H1 (cell line): ENCODE measurements at regions not wholly inside any gene's neighbourhood (a gene's known extent, or its start where the extent isn't known, plus 50 kb on each side); places are given as distances from the start of the nearest gene placed in this dataset.

Experiments used
- CTCF ChIA-PET: fragments of 300-600 bp; sonication (Branson Sonifier 250); formaldehyde crosslinking; loops from one replicate; lab custom pipeline; 2021; ENCODE audit not compliant: partially characterized antibody; lab: Charles Lee
- POLR2A ChIA-PET: fragments of 300-600 bp; sonication (Branson Sonifier 250); formaldehyde crosslinking; loops from one replicate; lab custom pipeline; 2021; ENCODE audit warnings: inconsistent platforms; ENCODE audit not compliant: partially characterized antibody; lab: Charles Lee
- DNase-seq, 2 experiments: peaks; one replicate each; pipeline versions ENCODE4 v3.0.0 to v3.0.0-alpha.2; 2010 to 2022; ENCODE audit warnings: low spot score in 2 of 2, low read depth in 1 of 2, mixed read lengths in 1 of 2
- FAIRE-seq: peaks from 2 replicates; lab custom pipeline; 2011; peaks lifted over from hg19 to GRCh38; lab: Jason Lieb, UNC
- H2AFZ ChIP-seq: 2 replicates; pipeline ENCODE4 v1.8.1; 2012; ENCODE audit warnings: low read length, inconsistent platforms
- H2AK5ac ChIP-seq: 2 replicates; pipeline ENCODE4 v1.6.1; 2013; ENCODE audit warnings: low read depth, low read length
- H2BK120ac ChIP-seq: replicated peaks from 2 replicates; pipeline ENCODE3; 2013; ENCODE audit warnings: low read depth, low read length, inconsistent platforms
- H2BK12ac ChIP-seq: 2 replicates; pipeline ENCODE4 v1.6.1; 2013; ENCODE audit warnings: low read depth, low read length
- H2BK15ac ChIP-seq: 2 replicates; pipeline ENCODE4 v1.6.1; 2013; ENCODE audit warnings: low read length
- H2BK20ac ChIP-seq: 2 replicates; pipeline ENCODE4 v1.6.1; 2013; ENCODE audit warnings: low read length
- H2BK5ac ChIP-seq: 2 replicates; pipeline ENCODE4 v1.6.1; 2013; ENCODE audit warnings: low read depth, low read length
- H3K14ac ChIP-seq: 2 replicates; pipeline ENCODE4 v1.6.1; 2013; ENCODE audit warnings: inconsistent platforms; ENCODE audit not compliant: insufficient read length
- H3K18ac ChIP-seq: 2 replicates; pipeline ENCODE4 v1.6.1; 2013; ENCODE audit warnings: low read length; ENCODE audit errors: extremely low read depth
- H3K23ac ChIP-seq: 2 replicates; pipeline ENCODE4 v1.6.1; 2013; ENCODE audit warnings: inconsistent platforms; ENCODE audit not compliant: insufficient read length
- H3K23me2 ChIP-seq: 2 replicates; pipeline ENCODE4 v1.6.1; 2013; ENCODE audit warnings: low read depth, low read length
- H3K27ac ChIP-seq: 2 replicates; pipeline ENCODE4 v1.6.1; 2011; ENCODE audit warnings: low read depth, low read length, inconsistent platforms
- H3K27me3 ChIP-seq, 4 experiments: replicated peaks in 1 of 4; 1 replicate in 1 of 4; 2 replicates in 3 of 4; pipeline versions ENCODE4 v1.6.1 to v1.8.1; 2011 to 2013; ENCODE audit warnings: low read length in 3 of 4, mild to moderate bottlenecking in 3 of 4, inconsistent platforms in 2 of 4, mixed read lengths in 2 of 4, moderate library complexity in 1 of 4; ENCODE audit not compliant: control insufficient read depth in 3 of 4, insufficient read depth in 3 of 4; ENCODE audit errors: extremely low read depth in 1 of 4
- H3K36me3 ChIP-seq, 4 experiments: 2 replicates each; pipeline versions ENCODE4 v1.6.1 to v1.8.1; 2011 to 2013; ENCODE audit warnings: mild to moderate bottlenecking in 4 of 4, low read length in 3 of 4, moderate library complexity in 2 of 4, control low read depth in 1 of 4, inconsistent platforms in 1 of 4; ENCODE audit not compliant: insufficient read depth in 4 of 4, control insufficient read depth in 2 of 4
- H3K4ac ChIP-seq: replicated peaks from 2 replicates; pipeline ENCODE3; 2013; ENCODE audit warnings: low read length, low read depth, mixed read lengths, inconsistent platforms; ENCODE audit not compliant: insufficient read length
- H3K4me1 ChIP-seq, 4 experiments: replicated peaks in 1 of 4; 1 replicate in 1 of 4; 2 replicates in 3 of 4; pipeline versions ENCODE4 v1.6.1 to v1.8.1; 2011 to 2013; ENCODE audit warnings: low read length in 3 of 4, inconsistent platforms in 2 of 4, mixed read lengths in 1 of 4; ENCODE audit not compliant: insufficient read depth in 4 of 4, control insufficient read depth in 3 of 4
- H3K4me2 ChIP-seq, 2 experiments: 2 replicates each; pipeline versions ENCODE4 v1.6.1 to v1.8.1; 2011 to 2013; ENCODE audit warnings: low read depth in 2 of 2, low read length in 2 of 2, control low read depth in 1 of 2, inconsistent platforms in 1 of 2, mild to moderate bottlenecking in 1 of 2; ENCODE audit not compliant: insufficient read depth in 1 of 2
- H3K4me3 ChIP-seq, 4 experiments: fragments of 200-600, 300-600 bp in 1 of 4; sonication (generic), shearing (Covaris generic), sonication (Bioruptor Twin) in 1 of 4; 2 replicates each; pipeline versions ENCODE4 v1.5.1 to v1.8.1; 2011 to 2016; ENCODE audit warnings: low read length in 4 of 4, low read depth in 3 of 4, control low read depth in 2 of 4, inconsistent platforms in 2 of 4, mild to moderate bottlenecking in 2 of 4, mixed read lengths in 1 of 4, moderate library complexity in 1 of 4; ENCODE audit not compliant: insufficient read depth in 2 of 4; ENCODE audit errors: extremely low read depth in 1 of 4
- H3K56ac ChIP-seq: replicated peaks from 2 replicates; pipeline ENCODE3; 2013; ENCODE audit warnings: low read depth, mild to moderate bottlenecking, mixed read lengths, low read length, inconsistent platforms; ENCODE audit not compliant: insufficient read length
- H3K79me1 ChIP-seq: 2 replicates; pipeline ENCODE4 v1.6.1; 2013; ENCODE audit warnings: low read depth, low read length, control low read depth
- H3K79me2 ChIP-seq, 2 experiments: 2 replicates each; pipeline versions ENCODE4 v1.6.1 to v1.8.1; 2012 to 2013; ENCODE audit warnings: low read length in 2 of 2, mild to moderate bottlenecking in 2 of 2, inconsistent platforms in 1 of 2; ENCODE audit not compliant: insufficient read depth in 2 of 2, control insufficient read depth in 1 of 2
- H3K9ac ChIP-seq, 4 experiments: replicated peaks in 1 of 4; 1 replicate in 1 of 4; 2 replicates in 3 of 4; pipeline versions ENCODE4 v1.6.1 to v1.8.1; 2011 to 2013; ENCODE audit warnings: low read depth in 3 of 4, low read length in 3 of 4, control low read depth in 2 of 4, mild to moderate bottlenecking in 2 of 4, moderate library complexity in 2 of 4, inconsistent platforms in 1 of 4; ENCODE audit errors: extremely low read depth in 1 of 4
- H3K9me3 ChIP-seq, 2 experiments: 2 replicates each; pipeline versions ENCODE4 v1.6.1 to v1.8.1; 2012 to 2013; ENCODE audit warnings: mild to moderate bottlenecking in 2 of 2, moderate library complexity in 2 of 2, control low read depth in 1 of 2, inconsistent platforms in 1 of 2, low read depth in 1 of 2, low read length in 1 of 2, mixed read lengths in 1 of 2; ENCODE audit not compliant: insufficient read depth in 2 of 2
- H4K20me1 ChIP-seq, 2 experiments: replicated peaks in 1 of 2; 2 replicates each; pipeline versions ENCODE3 to v1.8.1; 2011 to 2013; ENCODE audit warnings: inconsistent platforms in 2 of 2, low read length in 2 of 2, mild to moderate bottlenecking in 1 of 2; ENCODE audit not compliant: insufficient read depth in 2 of 2, control insufficient read depth in 1 of 2
- H4K5ac ChIP-seq: 2 replicates; pipeline ENCODE4 v1.6.1; 2013; ENCODE audit warnings: low read length, low read depth, mixed read lengths, inconsistent platforms; ENCODE audit not compliant: insufficient read length
- H4K8ac ChIP-seq: 2 replicates; pipeline ENCODE4 v1.8.0; 2013; ENCODE audit warnings: mild to moderate bottlenecking, moderate library complexity, low read length, inconsistent platforms; ENCODE audit not compliant: insufficient read depth; ENCODE audit errors: extremely low read depth
- H4K91ac ChIP-seq: replicated peaks from 2 replicates; pipeline ENCODE3; 2013; ENCODE audit warnings: low read length, mixed read lengths, inconsistent platforms; ENCODE audit not compliant: insufficient read length
- ASH2L ChIP-seq: fragments of 200-600, 300-600 bp; sonication (generic); IDR thresholded peaks from one replicate; pipeline ENCODE4 v1.7.1; 2017; ENCODE audit warnings: low read length
- ATF3 ChIP-seq: IDR thresholded peaks from 2 replicates; pipeline ENCODE4 v1.6.1; 2011; ENCODE audit warnings: low read depth, mild to moderate bottlenecking, low read length; ENCODE audit not compliant: insufficient read depth
- BACH1 ChIP-seq: IDR thresholded peaks from 2 replicates; pipeline ENCODE4 v1.6.1; 2012; ENCODE audit warnings: low read length, improper control_type of control experiment
- NRF1 ChIP-seq: IDR thresholded peaks from 2 replicates; pipeline ENCODE4 v1.6.1; 2011; ENCODE audit warnings: mild to moderate bottlenecking, low read depth, low read length, improper control_type of control experiment
- SP2 ChIP-seq: IDR thresholded peaks from 2 replicates; pipeline ENCODE4 v1.6.1; 2012; ENCODE audit warnings: mild to moderate bottlenecking, low read length, inconsistent platforms
- WGBS, 2 experiments: shearing (Covaris generic) in 1 of 2; methylation state at CpG; one replicate each; pipeline versions ENCODE4 v1.1.6 to v1.1.7; 2013 to 2015; ENCODE audit warnings: low lambda C conversion rate in 2 of 2, mixed read lengths in 2 of 2, inconsistent platforms in 1 of 2, low coverage in 1 of 2, missing lambda C conversion rate in 1 of 2; ENCODE audit not compliant: insufficient replicate concordance in 2 of 2, insufficient coverage in 1 of 2, insufficient read length in 1 of 2; ENCODE audit errors: extremely low coverage in 1 of 2, missing lambda C conversion rate in 1 of 2; 5-methylcytosine and 5-hydroxymethylcytosine counted together

- WGBS, 2 experiments = 81% methylated on average over 1 of the region's 1 CpG; no CpG with 5 or more reads in 1 of the 2 experiments
- H2AFZ ChIP-seq = no peak overlapping the region
- no peak overlapping the region for H3K4me2 ChIP-seq
- TF ChIP-seq NRF1 (no peak), ATF3 (no peak), SP2 (no peak), BACH1 (no peak), ASH2L (no peak)
Observed at GRCh38 chr5:60410427-60410826, 289.5 kb downstream of the DEPDC1B start.

More at GRCh38 chr5:60410427-60410826, 289.5 kb downstream of the DEPDC1B start:
- no peak overlapping the region for H4K5ac ChIP-seq
- no peak overlapping the region for H3K9ac ChIP-seq
- H4K8ac ChIP-seq = no peak overlapping the region
- peaks cover 0 to 3% of the 10 kb centered on the region in 2 experiments; a peak in 1 of 4 replicates for H3K9me3 ChIP-seq
- H4K91ac ChIP-seq = no peak overlapping the region
- FAIRE-seq (no peak), DNase-seq (no peak)
- H2BK120ac ChIP-seq = no peak overlapping the region
- H3K18ac ChIP-seq = no peak overlapping the region
- no peak overlapping the region for H3K56ac ChIP-seq
- no peak overlapping the region for H2BK20ac ChIP-seq
- no peak overlapping the region for H3K4ac ChIP-seq
- no peaks in the 10 kb centered on the region for H3K79me2 ChIP-seq
- no peak overlapping the region for H2BK15ac ChIP-seq
- no peaks in the 10 kb centered on the region for H3K36me3 ChIP-seq
- no peak overlapping the region for H3K27ac ChIP-seq
- H3K23ac ChIP-seq = no peak overlapping the region
- H2AK5ac ChIP-seq = no peak overlapping the region
- no peak overlapping the region for H2BK12ac ChIP-seq
- POLR2A ChIA-PET = no interaction called here
- H3K27me3 ChIP-seq = no peaks in the 10 kb centered on the region
- H3K4me3 ChIP-seq = no peak overlapping the region
- H3K23me2 ChIP-seq = no peaks in the 10 kb centered on the region
- H4K20me1 ChIP-seq = no peaks in the 10 kb centered on the region
- CTCF ChIA-PET = interaction anchor here (1.5 to 1.8 kb wide), 2 partner anchors 12 to 600 kb away, joined by 3 to 4 read pairs; no protein-coding TSS in a partner anchor
- no peak overlapping the region for H2BK5ac ChIP-seq
- H3K14ac ChIP-seq = no peak overlapping the region
- no peaks in the 10 kb centered on the region for H3K79me1 ChIP-seq
- H3K4me1 ChIP-seq = no peaks in the 10 kb centered on the region
